Kidney capillary endothelial cell (primary cell): ENCODE measurements at regions not wholly inside any gene's neighbourhood (a gene's known extent, or its start where the extent isn't known, plus 50 kb on each side); places are given as distances from the start of the nearest gene placed in this dataset.
"Not testable (repeated sequence)": the region's sequence is repeated elsewhere in the genome, so short reads cannot be mapped to it uniquely, and the experiment has no call there.

Source experiments
- DNase-seq: peaks from one replicate; pipeline ENCODE4 v3.0.0-alpha.2; 2018; ENCODE audit warnings: low spot score

- DNase-seq, result no peak
Observed at GRCh38 chr4:30837861-30838260, 117.7 kb downstream of the PCDH7 start.

- DNase-seq, result no peak
Observed at GRCh38 chr4:30838331-30838730, 118.2 kb downstream of the PCDH7 start.

GRCh38 chr4:30839583-30840520 lies 119.7 kb downstream of the PCDH7 start:
- DNase-seq, result no peak

- no peak for DNase-seq
Observed at GRCh38 chr4:30840571-30840970, 120.4 kb downstream of the PCDH7 start.

GRCh38 chr4:30842142-30842541 lies 122.0 kb downstream of the PCDH7 start:
- DNase-seq, result no peak

GRCh38 chr4:30842689-30843088 lies 122.5 kb downstream of the PCDH7 start:
- DNase-seq, result no peak

- DNase-seq, result no peak
Observed at GRCh38 chr4:30844861-30845582, 124.9 kb downstream of the PCDH7 start.

- DNase-seq, result no peak
Observed at GRCh38 chr4:30847167-30847566, 127.0 kb downstream of the PCDH7 start.

GRCh38 chr4:30847958-30848357 lies 127.8 kb downstream of the PCDH7 start:
- no peak for DNase-seq

- no peak for DNase-seq
Observed at GRCh38 chr4:30854531-30854930, 134.4 kb downstream of the PCDH7 start.

- DNase-seq, result no peak
Observed at GRCh38 chr4:30855232-30855631, 135.1 kb downstream of the PCDH7 start.

GRCh38 chr4:30856795-30857564 lies 136.8 kb downstream of the PCDH7 start:
- no peak for DNase-seq

- no peak for DNase-seq
Observed at GRCh38 chr4:30860978-30861377, 140.8 kb downstream of the PCDH7 start.

GRCh38 chr4:30862196-30862595 lies 142.0 kb downstream of the PCDH7 start:
- DNase-seq, result no peak

GRCh38 chr4:30863021-30863420 lies 142.9 kb downstream of the PCDH7 start:
- peak; percentile 33 for DNase-seq

GRCh38 chr4:30865691-30866090 lies 145.5 kb downstream of the PCDH7 start:
- no peak for DNase-seq

- no peak for DNase-seq
Observed at GRCh38 chr4:30866346-30866745, 146.2 kb downstream of the PCDH7 start.

- no peak for DNase-seq
Observed at GRCh38 chr4:30866907-30867306, 146.7 kb downstream of the PCDH7 start.

GRCh38 chr4:30867427-30867826 lies 147.3 kb downstream of the PCDH7 start:
- no peak for DNase-seq

- DNase-seq, result no peak
Observed at GRCh38 chr4:30868111-30868895, 148.1 kb downstream of the PCDH7 start.

- DNase-seq, result not testable (repeated sequence)
Observed at GRCh38 chr4:30869387-30869786, 149.2 kb downstream of the PCDH7 start.

GRCh38 chr4:30870513-30870912 lies 150.3 kb downstream of the PCDH7 start:
- peak; percentile 23 for DNase-seq
